ENCODE measurements at regions not wholly inside any gene's neighbourhood (a gene's known extent, or its start where the extent isn't known, plus 50 kb on each side); places are given as distances from the start of the nearest gene placed in this dataset.

DNA sequence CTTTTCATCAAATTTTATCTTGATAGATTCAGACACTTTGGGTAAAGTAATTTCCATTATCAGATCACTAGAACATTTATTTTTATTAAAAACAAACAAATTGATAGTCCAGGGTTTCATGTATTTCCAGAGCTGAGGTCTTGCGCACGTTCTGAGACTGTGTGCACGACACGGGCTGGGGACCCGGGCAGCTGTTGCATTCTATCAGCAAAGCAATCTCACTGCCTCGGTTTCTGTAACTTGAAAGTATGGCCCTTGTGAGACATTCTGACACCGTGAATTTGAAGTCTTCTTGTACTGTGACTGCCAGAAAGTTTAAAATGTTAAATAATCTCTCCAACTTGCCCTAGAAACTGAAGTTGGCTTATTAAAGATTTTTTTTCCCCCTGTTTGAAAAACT lies 746.9 kb upstream of the ADGRL2 start:
- no peak overlapping the region for H3K27ac ChIP-seq
- no peaks in the 10 kb centered on the region for H3K9me3 ChIP-seq
- intact Hi-C loops (cut with DNase I) = no loop called here
- ATAC-seq (no peak), DNase-seq (no peak)
- no peaks in the 10 kb centered on the region for H3K27me3 ChIP-seq
- no peak overlapping the region for H3K4me3 ChIP-seq
- TF ChIP-seq POLR2A (IDR thresholded peaks at IDR 0.05) = no peak
- TF ChIP-seq, protein P1, sequence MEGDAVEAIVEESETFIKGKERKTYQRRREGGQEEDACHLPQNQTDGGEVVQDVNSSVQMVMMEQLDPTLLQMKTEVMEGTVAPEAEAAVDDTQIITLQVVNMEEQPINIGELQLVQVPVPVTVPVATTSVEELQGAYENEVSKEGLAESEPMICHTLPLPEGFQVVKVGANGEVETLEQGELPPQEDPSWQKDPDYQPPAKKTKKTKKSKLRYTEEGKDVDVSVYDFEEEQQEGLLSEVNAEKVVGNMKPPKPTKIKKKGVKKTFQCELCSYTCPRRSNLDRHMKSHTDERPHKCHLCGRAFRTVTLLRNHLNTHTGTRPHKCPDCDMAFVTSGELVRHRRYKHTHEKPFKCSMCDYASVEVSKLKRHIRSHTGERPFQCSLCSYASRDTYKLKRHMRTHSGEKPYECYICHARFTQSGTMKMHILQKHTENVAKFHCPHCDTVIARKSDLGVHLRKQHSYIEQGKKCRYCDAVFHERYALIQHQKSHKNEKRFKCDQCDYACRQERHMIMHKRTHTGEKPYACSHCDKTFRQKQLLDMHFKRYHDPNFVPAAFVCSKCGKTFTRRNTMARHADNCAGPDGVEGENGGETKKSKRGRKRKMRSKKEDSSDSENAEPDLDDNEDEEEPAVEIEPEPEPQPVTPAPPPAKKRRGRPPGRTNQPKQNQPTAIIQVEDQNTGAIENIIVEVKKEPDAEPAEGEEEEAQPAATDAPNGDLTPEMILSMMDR (IDR thresholded peaks at IDR 0.05) = no peak
- 47% methylated on average over 7 of the region's 7 CpGs for WGBS (ENCODE audit: insufficient coverage, low coverage, low lambda C conversion rate, missing lambda C conversion rate)
- no peaks in the 10 kb centered on the region for H3K4me1 ChIP-seq
- no peaks in the 10 kb centered on the region for H3K36me3 ChIP-seq

DNA sequence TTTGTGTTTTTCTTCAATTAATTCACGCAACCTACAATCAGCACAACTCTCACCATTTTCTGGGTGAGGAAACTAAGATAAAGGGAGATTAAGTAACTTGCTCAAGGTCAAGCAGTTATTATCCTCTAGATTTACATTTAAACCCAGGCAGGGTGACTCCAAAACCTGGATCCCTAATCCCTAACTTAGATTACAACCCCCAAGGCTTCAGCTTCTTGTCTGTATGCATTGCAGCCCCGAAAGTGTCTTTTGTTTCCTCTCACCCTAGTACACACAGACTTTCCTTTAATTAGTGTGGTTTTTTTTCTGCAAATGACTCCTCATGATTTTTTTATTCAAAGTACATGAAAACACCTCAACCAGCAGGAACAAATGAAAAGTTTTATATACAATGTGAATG lies 748.6 kb upstream of the ADGRL2 start:
- Histone ChIP-seq H3K9me3 (no peaks in the 10 kb centered on the region), H3K4me3 (no peak overlapping the region), H3K4me1 (no peaks in the 10 kb centered on the region), H3K27ac (no peak overlapping the region), H3K27me3 (no peaks in the 10 kb centered on the region), H3K36me3 (no peaks in the 10 kb centered on the region)
- DNase-seq (no peak), ATAC-seq (no peak)
- 81% methylated on average over 2 of the region's 2 CpGs for WGBS (ENCODE audit: insufficient coverage, low coverage, low lambda C conversion rate, missing lambda C conversion rate)
- intact Hi-C loops (cut with DNase I) = no loop called here
- TF ChIP-seq, protein P1 (IDR thresholded peaks at IDR 0.05) = no peak
- no peak for TF ChIP-seq POLR2A (IDR thresholded peaks at IDR 0.05)

DNA sequence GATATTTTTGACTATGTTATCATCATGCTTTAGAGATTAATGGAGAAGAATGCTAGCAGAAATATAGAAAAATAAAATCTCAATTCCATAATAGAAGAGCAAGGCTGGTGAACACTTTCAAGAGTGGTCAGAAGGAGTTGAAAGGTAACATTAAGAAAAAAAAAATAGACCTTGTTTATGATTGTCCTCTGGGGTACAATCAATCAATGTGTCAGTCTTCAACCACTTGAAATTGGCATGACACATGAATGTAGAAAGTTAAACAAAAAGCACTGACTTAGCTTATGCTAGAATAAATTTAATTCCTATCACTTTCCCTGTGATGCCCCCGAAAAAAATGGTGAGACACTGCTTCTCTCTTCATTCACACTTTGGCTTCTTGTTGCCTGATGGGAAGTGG lies 750.3 kb upstream of the ADGRL2 start:
- Histone ChIP-seq H3K4me1 (no peaks in the 10 kb centered on the region), H3K36me3 (no peaks in the 10 kb centered on the region), H3K27me3 (no peaks in the 10 kb centered on the region), H3K4me3 (no peak overlapping the region), H3K27ac (no peak overlapping the region), H3K9me3 (no peaks in the 10 kb centered on the region)
- intact Hi-C loops (cut with DNase I) = no loop called here
- no peak for ATAC-seq
- TF ChIP-seq, protein P1 (IDR thresholded peaks at IDR 0.05) = no peak
- no peak for TF ChIP-seq POLR2A (IDR thresholded peaks at IDR 0.05)
- 57% methylated on average over 1 of the region's 1 CpG for WGBS (ENCODE audit: insufficient coverage, low coverage, low lambda C conversion rate, missing lambda C conversion rate)
- DNase-seq = no peak

DNA sequence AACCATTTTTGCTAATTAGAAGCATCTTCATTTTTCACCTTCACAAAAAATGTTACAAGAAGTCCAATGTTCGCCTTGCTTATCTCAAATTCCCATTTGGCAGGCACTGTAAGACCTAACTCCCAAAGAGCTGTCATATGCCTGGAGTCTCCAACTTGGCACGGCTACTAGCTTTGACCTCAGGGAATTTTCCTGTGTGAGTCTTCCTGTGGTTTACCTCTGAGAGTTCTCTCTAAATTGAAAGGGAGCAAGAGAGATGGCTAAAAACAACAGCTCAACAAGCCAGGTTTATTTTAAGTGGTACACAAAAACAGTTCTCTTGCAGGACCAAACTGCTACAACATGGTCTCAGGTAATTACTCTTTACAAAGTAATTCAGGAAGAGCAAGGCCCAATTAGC lies 756.0 kb upstream of the ADGRL2 start:
- Histone ChIP-seq H3K4me3 (no peak overlapping the region), H3K9me3 (no peaks in the 10 kb centered on the region), H3K4me1 (no peaks in the 10 kb centered on the region), H3K27me3 (no peaks in the 10 kb centered on the region), H3K36me3 (no peaks in the 10 kb centered on the region), H3K27ac (no peak overlapping the region)
- intact Hi-C loops (cut with DNase I) = no loop called here
- WGBS (ENCODE audit: insufficient coverage, low coverage, low lambda C conversion rate, missing lambda C conversion rate) = 52% methylated on average over 2 of the region's 2 CpGs
- ATAC-seq = no peak
- DNase-seq = no peak
- TF ChIP-seq POLR2A (IDR thresholded peaks at IDR 0.05) = no peak
- TF ChIP-seq, protein P1 (IDR thresholded peaks at IDR 0.05) = no peak

DNA sequence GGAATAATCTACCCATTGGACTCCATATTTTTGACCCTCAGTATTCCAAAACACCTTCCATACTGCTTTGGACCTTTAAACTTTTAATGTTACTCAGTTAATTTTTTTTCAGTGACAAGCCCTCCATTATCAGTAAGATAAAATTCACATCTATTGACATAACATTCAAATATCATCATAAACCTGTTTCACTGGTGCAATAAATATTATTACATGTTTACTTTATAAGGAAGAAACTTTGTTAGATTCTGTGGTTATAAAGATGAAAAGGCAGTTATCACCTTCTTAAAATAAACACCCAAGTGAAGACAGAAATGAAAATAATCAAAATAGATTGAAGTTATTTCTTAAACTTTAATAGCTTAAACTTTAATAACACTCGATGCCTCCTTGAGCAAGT lies 758.5 kb upstream of the ADGRL2 start:
- TF ChIP-seq, protein P1 (IDR thresholded peaks at IDR 0.05) = no peak
- TF ChIP-seq POLR2A (IDR thresholded peaks at IDR 0.05) = no peak
- 73% methylated on average over 1 of the region's 1 CpG for WGBS (ENCODE audit: insufficient coverage, low coverage, low lambda C conversion rate, missing lambda C conversion rate)
- no peaks in the 10 kb centered on the region for H3K4me1 ChIP-seq
- no peak overlapping the region for H3K27ac ChIP-seq
- H3K36me3 ChIP-seq = no peaks in the 10 kb centered on the region
- H3K27me3 ChIP-seq = no peaks in the 10 kb centered on the region
- no peak overlapping the region for H3K4me3 ChIP-seq
- intact Hi-C loops (cut with DNase I) = no loop called here
- DNase-seq (no peak), ATAC-seq (no peak)
- no peaks in the 10 kb centered on the region for H3K9me3 ChIP-seq

Data from right lobe of liver (tissue), 6 donors.